Thoracic aorta (tissue), 2 donors: ENCODE measurements at regions not wholly inside any gene's neighbourhood (a gene's known extent, or its start where the extent isn't known, plus 50 kb on each side); places are given as distances from the start of the nearest gene placed in this dataset.

Experiments
- ATAC-seq: fragments of 150-250 bp; one replicate; pipeline ENCODE4 v1.8.0; 2017; ENCODE audit warnings: low read depth; ENCODE audit not compliant: insufficient number of reproducible peaks, low FRiP score
- DNase-seq: peaks from one replicate; pipeline ENCODE4 v3.0.0-alpha.2; 2020; ENCODE audit warnings: low spot score
- H3K27ac ChIP-seq, 2 donors: fragments of 200-600 bp; sonication (generic); 1 replicate in 1 of 2; 2 replicates in 1 of 2; pipeline ENCODE4 v1.5.1; 2016; ENCODE audit warnings: mild to moderate bottlenecking in 2 of 2, moderate library complexity in 2 of 2
- H3K27me3 ChIP-seq: fragments of 200-600 bp; sonication (generic); replicated peaks from 2 replicates; pipeline ENCODE4 v1.6.0; 2016; ENCODE audit warnings: mild to moderate bottlenecking; ENCODE audit not compliant: insufficient read depth
- H3K36me3 ChIP-seq: fragments of 200-600 bp; sonication (generic); one replicate; pipeline ENCODE4 v1.5.1; 2016
- H3K4me1 ChIP-seq, 2 donors: fragments of 200-600 bp; sonication (generic); 1 replicate in 1 of 2; 2 replicates in 1 of 2; pipeline versions ENCODE4 v1.5.1 to v1.6.0; 2016; ENCODE audit warnings: low read depth in 2 of 2, mild to moderate bottlenecking in 1 of 2; ENCODE audit not compliant: control insufficient read depth in 1 of 2
- H3K4me3 ChIP-seq: fragments of 200-600 bp; sonication (generic); 2 replicates; pipeline ENCODE4 v1.5.1; 2016; ENCODE audit warnings: mild to moderate bottlenecking
- H3K9me3 ChIP-seq: fragments of 200-600 bp; sonication (generic); 2 replicates; pipeline ENCODE4 v1.5.1; 2016
- CTCF ChIP-seq: fragments of 200-600 bp; sonication (generic); IDR thresholded peaks from one replicate; pipeline ENCODE4 v1.5.1; 2019; ENCODE audit warnings: antibody characterized with exemption

- Histone ChIP-seq H3K4me3 (no peak overlapping the region), H3K27me3 (no peaks in the 10 kb centered on the region), H3K9me3 (no peaks in the 10 kb centered on the region), H3K27ac (no peak overlapping the region), H3K36me3 (no peaks in the 10 kb centered on the region), H3K4me1 (no peaks in the 10 kb centered on the region)
- ATAC-seq (no peak), DNase-seq (no peak)
- TF ChIP-seq CTCF: no peak
Observed at GRCh38 chr20:40584130-40584809, 104.8 kb downstream of the MAFB start.

DNA sequence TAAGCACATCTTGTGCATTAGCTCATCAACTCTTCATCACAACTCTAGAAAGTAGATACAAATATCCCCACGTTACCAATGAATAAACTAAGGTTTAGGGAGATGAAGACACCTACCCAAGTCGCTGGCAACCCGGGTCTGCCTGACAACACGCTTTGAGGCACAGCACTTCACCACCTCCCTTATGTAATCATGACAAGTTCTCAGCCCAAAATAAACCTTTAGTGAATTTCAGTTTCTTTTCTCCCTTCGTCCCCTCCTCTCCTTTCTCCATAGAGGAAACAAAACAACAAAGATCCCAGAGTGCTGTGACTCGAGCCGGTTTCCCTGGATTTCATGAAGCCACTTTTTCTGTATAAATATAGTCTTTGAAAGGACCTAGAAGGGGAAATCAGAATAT, 105.4 kb downstream of the MAFB start:
- no peak for ATAC-seq
- Histone ChIP-seq H3K4me1 (no peaks in the 10 kb centered on the region), H3K9me3 (no peaks in the 10 kb centered on the region), H3K27ac (no peak overlapping the region), H3K36me3 (no peaks in the 10 kb centered on the region), H3K4me3 (no peak overlapping the region), H3K27me3 (no peaks in the 10 kb centered on the region)
- DNase-seq: no peak
- TF ChIP-seq CTCF: no peak

DNA sequence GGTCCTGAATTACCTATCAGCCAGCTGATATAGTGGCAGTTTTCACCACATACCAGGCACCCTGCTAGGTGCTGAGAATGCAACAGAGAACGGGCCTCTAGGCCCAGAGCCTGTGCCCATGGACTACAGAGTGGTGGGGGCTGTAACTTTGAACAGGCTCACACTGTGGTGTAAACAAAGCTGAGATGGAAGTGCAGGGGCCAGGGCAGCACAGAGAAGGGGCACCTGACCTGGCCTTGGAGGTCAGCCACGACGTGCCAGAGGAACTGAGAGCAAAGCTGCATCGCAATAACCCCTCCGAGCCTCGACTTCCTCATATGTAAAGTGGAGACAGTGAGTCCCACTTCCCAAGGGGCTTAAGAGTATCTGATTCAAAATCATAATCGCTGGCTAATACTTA, 105.8 kb downstream of the MAFB start:
- Histone ChIP-seq H3K9me3 (no peaks in the 10 kb centered on the region), H3K27ac (no peak overlapping the region), H3K27me3 (no peaks in the 10 kb centered on the region), H3K4me1 (no peaks in the 10 kb centered on the region), H3K36me3 (no peaks in the 10 kb centered on the region), H3K4me3 (no peak overlapping the region)
- TF ChIP-seq CTCF: no peak
- ATAC-seq (no peak), DNase-seq (no peak)

DNA sequence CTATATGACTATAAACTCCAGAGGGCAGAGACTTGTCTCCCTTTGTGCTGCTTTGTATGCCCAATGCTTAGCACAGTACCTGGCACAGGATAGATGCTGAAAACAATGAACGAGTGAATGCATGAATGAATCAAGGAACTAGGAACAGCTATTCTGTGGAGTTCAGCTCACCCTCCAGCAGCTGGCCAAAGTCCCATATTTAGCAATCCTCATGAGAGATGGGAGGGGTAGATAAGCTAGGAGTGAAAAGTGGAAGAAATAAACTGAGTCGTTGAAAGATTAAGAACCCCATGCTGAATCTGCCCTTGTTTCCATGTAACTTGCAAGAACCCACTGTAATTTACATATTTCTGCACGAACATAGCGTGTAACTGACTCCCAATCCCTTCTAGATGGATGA, 106.5 kb downstream of the MAFB start:
- Histone ChIP-seq H3K36me3 (no peaks in the 10 kb centered on the region), H3K27ac (no peak overlapping the region), H3K4me3 (no peak overlapping the region), H3K27me3 (no peaks in the 10 kb centered on the region), H3K4me1 (no peaks in the 10 kb centered on the region), H3K9me3 (no peaks in the 10 kb centered on the region)
- DNase-seq (no peak), ATAC-seq (no peak)
- no peak for TF ChIP-seq CTCF

GRCh38 chr20:40579701-40580100, 109.3 kb downstream of the MAFB start:
- Histone ChIP-seq H3K9me3 (no peaks in the 10 kb centered on the region), H3K36me3 (no peaks in the 10 kb centered on the region), H3K27me3 (no peaks in the 10 kb centered on the region), H3K4me1 (no peaks in the 10 kb centered on the region), H3K27ac (no peak overlapping the region), H3K4me3 (no peak overlapping the region)
- DNase-seq (no peak), ATAC-seq (no peak)
- TF ChIP-seq CTCF: no peak
